IPS DF 4.7 (cell line): ENCODE measurements at regions not wholly inside any gene's neighbourhood (a gene's known extent, or its start where the extent isn't known, plus 50 kb on each side); places are given as distances from the start of the nearest gene placed in this dataset.

Experiments used
- DNase-seq: peaks from one replicate; pipeline ENCODE4 v3.0.0-alpha.2; 2013; ENCODE audit warnings: low spot score; ENCODE audit errors: extremely low read depth

GRCh38 chr3:124091716-124092115 lies 99.8 kb upstream of the ROPN1 start:
- no peak for DNase-seq

DNA sequence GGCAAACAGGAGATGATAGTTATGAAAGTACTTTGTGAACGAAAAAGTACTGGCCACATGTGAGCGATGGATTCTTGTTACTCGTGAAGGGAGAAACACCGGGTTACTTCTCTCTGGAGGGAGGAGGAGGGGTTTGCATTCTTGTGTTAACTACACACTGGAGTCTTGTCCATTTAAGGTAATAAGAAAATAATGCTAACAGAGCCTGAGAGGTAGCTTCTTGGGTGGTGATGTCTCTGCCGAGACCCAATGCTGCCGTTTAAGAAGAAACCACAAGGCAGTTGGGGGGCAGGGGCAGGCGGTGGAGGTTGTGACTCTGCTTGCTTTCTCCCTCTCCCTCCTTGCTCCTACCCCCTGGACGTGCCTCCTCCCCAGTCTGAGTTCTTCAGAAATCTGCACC lies 100.9 kb upstream of the ROPN1 start:
- DNase-seq: no peak

- no peak for DNase-seq
Observed at GRCh38 chr3:124094496-124094895, 102.6 kb upstream of the ROPN1 start.

DNA sequence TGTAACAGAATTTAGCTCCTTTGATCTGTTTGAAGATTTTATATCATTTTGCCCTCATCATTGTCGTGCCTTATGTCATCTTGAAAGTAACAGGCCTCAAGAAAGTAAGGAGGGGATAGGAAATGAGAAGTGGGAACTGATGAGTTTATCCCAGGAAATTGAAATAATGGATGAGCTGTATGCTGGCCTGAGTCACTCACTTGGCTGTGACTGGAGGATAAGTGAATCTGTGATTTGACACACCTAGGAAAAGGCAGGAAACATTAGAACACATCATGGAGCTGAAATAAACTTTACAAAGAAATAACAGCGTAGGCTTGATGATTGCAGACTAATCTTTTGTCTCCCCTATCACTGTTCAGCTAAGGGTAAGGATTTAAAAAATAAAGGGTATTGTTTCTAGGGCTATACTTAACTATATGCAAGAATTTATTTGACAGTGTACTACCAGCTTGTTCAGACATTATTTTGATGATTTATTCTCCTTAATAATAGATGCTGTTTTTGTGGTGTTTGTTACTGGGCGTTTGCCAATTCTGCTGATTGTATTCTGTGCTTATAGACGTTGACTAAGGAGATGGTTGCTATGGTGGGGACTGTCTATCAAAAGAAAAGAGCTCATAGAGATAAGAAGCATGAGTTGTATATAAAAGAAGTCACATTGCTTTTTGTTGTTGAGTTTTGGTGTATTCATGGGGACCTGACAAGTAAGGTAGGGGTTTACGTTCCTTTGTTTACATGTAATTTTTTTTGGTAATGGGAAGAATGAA lies 105.6 kb upstream of the ROPN1 start:
- no peak for DNase-seq

GRCh38 chr3:124101643-124102042 lies 109.7 kb upstream of the ROPN1 start:
- no peak for DNase-seq

GRCh38 chr3:124107104-124107890 lies 115.4 kb upstream of the ROPN1 start:
- DNase-seq: no peak

DNA sequence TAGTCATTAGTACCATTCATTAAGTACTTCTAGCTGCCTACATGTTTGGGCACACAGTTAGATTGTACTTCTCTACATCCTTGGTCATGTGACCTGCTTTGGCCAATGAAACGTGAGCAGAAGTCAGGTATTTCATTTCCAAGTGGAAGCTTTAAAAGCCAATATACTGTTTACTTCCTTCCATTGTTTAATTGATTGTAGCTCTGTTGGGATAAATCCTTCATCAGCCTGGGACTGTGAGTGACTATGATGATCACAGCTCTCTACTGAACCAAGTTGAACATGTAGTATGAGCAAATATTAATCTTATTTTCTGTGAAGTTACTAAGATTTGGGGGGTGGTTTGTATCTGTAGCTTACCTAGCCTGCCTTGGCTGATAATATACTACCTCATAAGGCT lies 116.5 kb upstream of the ROPN1 start:
- no peak for DNase-seq

- DNase-seq: no peak
Observed at GRCh38 chr3:124113485-124113884, 121.6 kb upstream of the ROPN1 start.

DNA sequence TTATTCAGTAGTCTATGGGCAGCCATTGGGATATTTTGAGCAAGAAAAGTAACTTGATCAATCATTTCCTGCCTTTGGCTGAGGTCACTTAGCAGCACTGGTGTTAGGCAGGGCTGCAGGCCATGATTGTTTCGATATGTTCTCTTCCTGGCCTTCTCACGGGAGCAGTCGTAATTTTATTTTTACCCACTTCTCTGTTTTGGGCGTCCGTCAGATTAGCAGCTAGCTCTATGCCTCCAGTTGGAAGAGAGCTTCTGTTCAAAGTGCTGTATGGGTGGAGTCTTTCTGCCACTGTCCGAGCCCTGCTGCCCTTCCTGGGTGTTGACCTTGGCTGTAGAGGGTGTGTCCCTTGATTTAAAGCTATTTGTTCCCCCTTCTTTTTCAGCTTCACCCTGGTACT lies 123.4 kb upstream of the ROPN1 start:
- DNase-seq: no peak

DNA sequence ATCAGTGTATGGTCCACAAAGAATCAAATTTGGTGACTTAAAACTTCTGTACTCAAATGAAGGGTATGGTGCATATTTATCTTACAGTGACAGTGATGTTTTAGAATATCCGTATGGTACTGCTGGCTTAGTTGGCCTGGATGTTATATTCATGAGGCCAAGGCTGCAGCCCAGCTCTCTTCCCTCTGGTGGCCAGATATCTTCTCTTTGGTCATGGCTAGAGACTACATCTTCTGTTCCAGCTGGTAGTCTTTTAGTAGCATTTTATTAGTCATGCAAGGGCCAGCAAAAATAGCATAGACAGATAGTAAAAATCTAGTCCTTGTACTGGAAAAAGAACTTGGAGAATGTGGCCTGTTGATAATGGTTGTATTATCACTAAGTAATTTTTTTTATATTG lies 124.0 kb upstream of the ROPN1 start:
- no peak for DNase-seq

GRCh38 chr3:124116906-124117305 lies 125.0 kb upstream of the ROPN1 start:
- no peak for DNase-seq

- no peak for DNase-seq
Observed at GRCh38 chr3:124117486-124117885, 125.6 kb upstream of the ROPN1 start.

GRCh38 chr3:124118397-124118796 lies 126.5 kb upstream of the ROPN1 start:
- no peak for DNase-seq

DNA sequence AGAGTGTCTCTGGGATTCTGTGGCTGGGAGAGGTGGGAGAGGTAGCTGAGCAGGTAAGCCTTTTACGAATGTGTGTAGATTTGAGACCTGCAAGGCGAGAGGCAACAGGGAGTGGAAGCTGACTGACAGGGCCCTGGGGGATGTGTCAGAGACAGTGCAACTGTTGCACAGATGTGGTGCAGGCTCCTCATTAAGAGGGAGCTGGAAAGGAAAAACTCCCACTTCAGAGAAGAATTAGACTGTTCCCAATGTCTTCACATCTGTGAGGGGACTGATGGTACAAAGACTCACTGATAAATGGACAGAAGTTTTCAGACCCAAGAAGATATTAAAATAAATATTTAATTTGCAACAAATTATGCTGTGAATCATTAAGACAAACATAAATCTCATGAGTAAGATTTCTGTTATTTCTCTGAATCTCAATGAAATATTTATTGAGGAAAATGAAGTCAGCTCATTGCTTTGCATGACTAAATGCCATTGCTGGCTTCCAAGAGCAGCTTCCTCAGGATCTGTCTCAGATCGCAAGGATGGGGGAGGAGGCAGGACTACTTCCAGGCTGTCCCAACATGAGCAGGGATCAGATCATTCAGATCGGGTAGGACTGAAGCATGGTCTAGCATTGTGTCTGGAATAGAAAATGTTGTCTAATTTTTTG lies 127.3 kb upstream of the ROPN1 start:
- no peak for DNase-seq

- no peak for DNase-seq
Observed at GRCh38 chr3:124121379-124122312, 129.7 kb upstream of the ROPN1 start.

DNA sequence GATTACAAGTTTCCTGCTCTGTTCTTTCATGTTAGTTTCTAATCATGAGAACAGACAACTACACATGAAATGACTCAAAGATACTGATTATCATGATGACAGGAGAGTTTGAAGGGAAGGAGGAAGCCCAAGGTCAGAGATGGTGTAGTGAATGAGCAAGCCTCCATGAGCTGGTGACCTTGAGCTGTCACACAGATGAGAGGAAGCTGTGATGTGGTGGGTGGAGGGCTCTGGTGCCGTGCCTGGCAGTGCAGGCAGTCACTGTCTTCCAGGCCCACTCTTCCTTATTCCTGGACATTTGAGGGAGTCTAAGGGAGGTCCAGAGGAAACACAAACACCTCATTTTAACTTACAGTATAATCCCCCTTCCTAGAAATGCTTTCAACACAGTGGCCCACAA lies 133.4 kb upstream of the ROPN1 start:
- no peak for DNase-seq

GRCh38 chr3:124126436-124127023 lies 134.6 kb upstream of the ROPN1 start:
- no peak for DNase-seq

GRCh38 chr3:124131158-124131557 lies 139.2 kb upstream of the ROPN1 start:
- DNase-seq: no peak

- DNase-seq: no peak
Observed at GRCh38 chr3:124131580-124131979, 139.7 kb upstream of the ROPN1 start.

DNA sequence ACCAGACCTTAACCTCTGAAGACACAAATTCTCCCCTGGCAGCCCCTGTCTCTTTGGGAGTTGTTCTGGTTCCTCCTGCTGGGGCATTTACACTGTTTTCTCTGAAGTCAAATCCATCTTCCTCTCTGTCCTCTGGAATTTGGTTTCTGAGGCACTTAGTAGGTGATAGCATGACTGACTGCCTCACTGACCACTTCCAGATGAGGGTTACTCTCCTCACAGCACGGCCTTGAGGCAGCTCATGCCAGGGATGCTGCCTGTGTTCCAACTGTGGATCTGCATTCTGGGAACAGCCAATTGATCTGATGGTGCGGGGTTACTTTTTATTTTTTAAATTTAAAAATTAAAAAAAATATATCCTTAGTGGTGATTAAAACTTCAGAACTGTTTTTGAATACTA lies 140.9 kb upstream of the ROPN1 start:
- no peak for DNase-seq

DNA sequence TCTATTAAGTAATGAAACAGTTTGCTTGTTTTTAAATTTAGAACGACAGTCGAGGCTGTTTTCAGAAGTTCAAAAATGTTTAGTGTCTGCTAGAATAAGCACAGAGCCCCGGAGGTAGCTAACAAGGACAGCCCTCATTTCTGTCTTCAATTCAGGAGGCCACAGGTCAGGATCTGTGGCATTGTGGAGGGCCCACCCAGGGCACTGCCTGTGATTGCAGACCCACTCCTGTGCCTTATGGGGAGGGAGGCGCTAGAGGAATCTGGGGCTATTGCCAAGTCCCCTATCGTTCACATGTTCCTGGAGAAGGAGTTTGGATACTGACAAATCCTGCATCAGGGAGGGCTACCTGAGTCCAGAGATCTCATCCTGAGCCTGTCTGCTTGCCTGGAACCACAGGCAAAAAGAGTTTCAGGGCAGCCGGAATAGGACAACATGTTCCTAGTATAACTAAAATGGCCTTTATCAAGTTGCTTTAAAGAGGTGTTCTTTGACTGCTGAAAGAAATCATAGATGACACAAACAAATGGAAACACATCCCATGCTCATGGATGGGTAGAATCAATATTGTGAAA lies 141.5 kb upstream of the ROPN1 start:
- DNase-seq: no peak
